ENCODE measurements at regions not wholly inside any gene's neighbourhood (a gene's known extent, or its start where the extent isn't known, plus 50 kb on each side); places are given as distances from the start of the nearest gene placed in this dataset.

GRCh38 chr2:103980401-103980800 is 873.5 kb upstream of the POU3F3 start:
- no CpG with 5 or more reads among the region's 1 CpG for WGBS (ENCODE audit: insufficient coverage)
- no peak overlapping the region for H3K4me3 Mint-ChIP-seq
- Histone ChIP-seq H3K36me3 (replicated peaks in 1 of 2; ENCODE audit: control insufficient read depth in 1 of 2, insufficient read depth in 2 of 2, low read length in 2 of 2) (no peaks in the 10 kb centered on the region), H3K9me3 (replicated peaks in 1 of 2; ENCODE audit: control insufficient read depth in 1 of 2, insufficient read depth in 1 of 2, low read length in 2 of 2) (no peaks in the 10 kb centered on the region), H4K20me1 (ENCODE audit: insufficient read depth, low read length) (no peaks in the 10 kb centered on the region), H3K4me2 (replicated peaks; ENCODE audit: extremely low read depth, low read length, poor library complexity, severe bottlenecking) (no peak overlapping the region), H3K27me3 (ENCODE audit: control insufficient read depth in 2 of 2, insufficient read depth in 2 of 2, low read length in 2 of 2) (no peaks in the 10 kb centered on the region), H2AFZ (ENCODE audit: insufficient read depth, low read depth, low read length, poor library complexity, severe bottlenecking) (no peak overlapping the region), H3K27ac (ENCODE audit: low read depth in 1 of 2, low read length in 2 of 2) (no peak overlapping the region), H3K9ac (ENCODE audit: insufficient read depth, low read length, poor library complexity, severe bottlenecking) (no peak overlapping the region), H3K4me3 (replicated peaks in 1 of 3; ENCODE audit: low read depth in 2 of 3, low read length in 3 of 3) (no peak overlapping the region), H3K79me2 (ENCODE audit: insufficient read depth, low read length) (no peaks in the 10 kb centered on the region), H3K4me1 (ENCODE audit: control insufficient read depth in 1 of 2, insufficient read depth in 2 of 2, low read length in 2 of 2) (no peaks in the 10 kb centered on the region)
- H3K4me1 Mint-ChIP-seq, result no peaks in the 10 kb centered on the region
- H3K27me3 Mint-ChIP-seq (ENCODE audit: low read depth in 3 of 3), result no peaks in the 10 kb centered on the region
- no peak for DNase-seq
- no peaks in the 10 kb centered on the region for H3K36me3 Mint-ChIP-seq
- peaks cover 0 to 2% (median 0%) of the 10 kb centered on the region in 7 donors for H3K9me3 Mint-ChIP-seq
- TF ChIP-seq, protein P1, sequence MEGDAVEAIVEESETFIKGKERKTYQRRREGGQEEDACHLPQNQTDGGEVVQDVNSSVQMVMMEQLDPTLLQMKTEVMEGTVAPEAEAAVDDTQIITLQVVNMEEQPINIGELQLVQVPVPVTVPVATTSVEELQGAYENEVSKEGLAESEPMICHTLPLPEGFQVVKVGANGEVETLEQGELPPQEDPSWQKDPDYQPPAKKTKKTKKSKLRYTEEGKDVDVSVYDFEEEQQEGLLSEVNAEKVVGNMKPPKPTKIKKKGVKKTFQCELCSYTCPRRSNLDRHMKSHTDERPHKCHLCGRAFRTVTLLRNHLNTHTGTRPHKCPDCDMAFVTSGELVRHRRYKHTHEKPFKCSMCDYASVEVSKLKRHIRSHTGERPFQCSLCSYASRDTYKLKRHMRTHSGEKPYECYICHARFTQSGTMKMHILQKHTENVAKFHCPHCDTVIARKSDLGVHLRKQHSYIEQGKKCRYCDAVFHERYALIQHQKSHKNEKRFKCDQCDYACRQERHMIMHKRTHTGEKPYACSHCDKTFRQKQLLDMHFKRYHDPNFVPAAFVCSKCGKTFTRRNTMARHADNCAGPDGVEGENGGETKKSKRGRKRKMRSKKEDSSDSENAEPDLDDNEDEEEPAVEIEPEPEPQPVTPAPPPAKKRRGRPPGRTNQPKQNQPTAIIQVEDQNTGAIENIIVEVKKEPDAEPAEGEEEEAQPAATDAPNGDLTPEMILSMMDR (IDR thresholded peaks at IDR 0.05), result no peak
- intact Hi-C loops (cut with micrococcal nuclease), result no loop called here
- no peak overlapping the region for H3K27ac Mint-ChIP-seq

- H3K4me3 Mint-ChIP-seq, result no peak overlapping the region
- H3K4me3 ChIP-seq (replicated peaks in 1 of 3; ENCODE audit: low read depth in 2 of 3, low read length in 3 of 3), result no peak overlapping the region
- no peaks in the 10 kb centered on the region for H3K4me1 ChIP-seq (ENCODE audit: control insufficient read depth in 1 of 2, insufficient read depth in 2 of 2, low read length in 2 of 2)
- H3K4me2 ChIP-seq (replicated peaks; ENCODE audit: extremely low read depth, low read length, poor library complexity, severe bottlenecking), result no peak overlapping the region
- H3K9me3 Mint-ChIP-seq, result no peaks in the 10 kb centered on the region
- H4K20me1 ChIP-seq (ENCODE audit: insufficient read depth, low read length), result no peaks in the 10 kb centered on the region
- no peaks in the 10 kb centered on the region for H3K27me3 ChIP-seq (ENCODE audit: control insufficient read depth in 2 of 2, insufficient read depth in 2 of 2, low read length in 2 of 2)
- no peak for DNase-seq
- H3K27ac Mint-ChIP-seq, result no peak overlapping the region
- intact Hi-C loops (cut with micrococcal nuclease), result no loop called here
- no CpG with 5 or more reads among the region's 3 CpGs for WGBS (ENCODE audit: insufficient coverage)
- H3K9me3 ChIP-seq (replicated peaks in 1 of 2; ENCODE audit: control insufficient read depth in 1 of 2, insufficient read depth in 1 of 2, low read length in 2 of 2), result no peaks in the 10 kb centered on the region
- H3K36me3 Mint-ChIP-seq, result no peaks in the 10 kb centered on the region
- no peaks in the 10 kb centered on the region for H3K36me3 ChIP-seq (replicated peaks in 1 of 2; ENCODE audit: control insufficient read depth in 1 of 2, insufficient read depth in 2 of 2, low read length in 2 of 2)
- H3K79me2 ChIP-seq (ENCODE audit: insufficient read depth, low read length), result no peaks in the 10 kb centered on the region
- TF ChIP-seq, protein P1 (IDR thresholded peaks at IDR 0.05), result no peak
- no peaks in the 10 kb centered on the region for H3K27me3 Mint-ChIP-seq (ENCODE audit: low read depth in 3 of 3)
- H2AFZ ChIP-seq (ENCODE audit: insufficient read depth, low read depth, low read length, poor library complexity, severe bottlenecking), result no peak overlapping the region
- H3K4me1 Mint-ChIP-seq, result no peaks in the 10 kb centered on the region
- H3K27ac ChIP-seq (ENCODE audit: low read depth in 1 of 2, low read length in 2 of 2), result no peak overlapping the region
- no peak overlapping the region for H3K9ac ChIP-seq (ENCODE audit: insufficient read depth, low read length, poor library complexity, severe bottlenecking)
These were observed 871.2 kb upstream of the POU3F3 start for GRCh38 chr2:103982691-103983090.
